HCT116 (cell line): ENCODE measurements at regions not wholly inside any gene's neighbourhood (a gene's known extent, or its start where the extent isn't known, plus 50 kb on each side); places are given as distances from the start of the nearest gene placed in this dataset.
A peak's percentile ranks its signal among the peaks of the same experiment; 100 is the strongest.

Experiments used
- ATAC-seq: fragments of 200-7000 bp; cut with Tn5 transposase; 2 replicates; pipeline ENCODE4 v1.9.1; 2020; ENCODE audit warnings: mild to moderate bottlenecking, moderate library complexity
- BruUV-seq: library from RNA; stranded (reverse); fragments of 400-500 nt; replicated peaks from 2 replicates; lab custom pipeline; 2021; lab: Mats Ljungman, UMichigan
- CTCF ChIA-PET: fragments of 300-600 bp; sonication (Branson Sonifier 250); formaldehyde crosslinking; loops from one replicate; lab custom pipeline; 2021; ENCODE audit warnings: antibody characterized with exemption; lab: Charles Lee
- POLR2A ChIA-PET: fragments of 300-600, 350-600 bp; sonication (Branson Sonifier 250); formaldehyde crosslinking; loops from one replicate; lab custom pipeline; 2021; ENCODE audit warnings: antibody characterized with exemption; lab: Charles Lee
- RAD21 ChIA-PET, 2 experiments: fragments of 300-600 bp; sonication (Branson Sonifier 250); formaldehyde crosslinking; loops; one replicate each; lab custom pipeline; 2023; ENCODE audit warnings: low total read pairs in 2 of 2; ENCODE audit not compliant: uncharacterized antibody in 2 of 2, unreplicated experiment in 2 of 2, low non-redundant PET in 1 of 2; lab: Charles Lee
- DNase-seq: peaks from one replicate; pipeline ENCODE4 v3.0.0-alpha.2; 2010; ENCODE audit warnings: low read depth, low spot score
- H2AFZ ChIP-seq: fragments of 200-600 bp; shearing (Covaris generic), sonication (generic); 2 replicates; pipeline ENCODE4 v1.6.1; 2017; ENCODE audit warnings: low read depth, mixed run types, mixed read lengths, antibody characterized with exemption, low read length; ENCODE audit not compliant: poor library complexity, severe bottlenecking
- H3K27ac ChIP-seq: 2 replicates; pipeline ENCODE4 v1.5.1; 2012; ENCODE audit warnings: low read depth, low read length
- H3K27me3 ChIP-seq: fragments of 200-600 bp; sonication (generic); 2 replicates; pipeline ENCODE4 v1.6.1; 2016; ENCODE audit warnings: mixed run types, low read length, mixed read lengths; ENCODE audit not compliant: insufficient read depth
- H3K36me3 ChIP-seq, 2 experiments: fragments of 200-500 bp in 1 of 2; fragments of 200-600 bp in 1 of 2; sonication (Bioruptor generic) in 1 of 2; sonication (generic) in 1 of 2; 2 replicates each; pipeline versions ENCODE4 v1.5.1 to v1.6.1; 2014 to 2016; ENCODE audit warnings: low read length in 2 of 2, inconsistent platforms in 1 of 2, mixed read lengths in 1 of 2, mixed run types in 1 of 2; ENCODE audit not compliant: insufficient read depth in 2 of 2, control insufficient read depth in 1 of 2
- H3K4me1 ChIP-seq, 2 experiments: fragments of 200-600 bp in 1 of 2; sonication (generic) in 1 of 2; 2 replicates each; pipeline versions ENCODE4 v1.5.1 to v1.6.1; 2012 to 2017; ENCODE audit warnings: low read length in 2 of 2, inconsistent platforms in 1 of 2, mild to moderate bottlenecking in 1 of 2, mixed read lengths in 1 of 2, mixed run types in 1 of 2, moderate library complexity in 1 of 2; ENCODE audit not compliant: insufficient read depth in 2 of 2, control insufficient read depth in 1 of 2
- H3K4me2 ChIP-seq: fragments of 200-600 bp; sonication (generic); 2 replicates; pipeline ENCODE4 v1.6.1; 2017; ENCODE audit warnings: mixed run types, low read length, mixed read lengths
- H3K4me3 ChIP-seq, 2 experiments: fragments of 200-600 bp in 1 of 2; sonication (generic) in 1 of 2; replicated peaks in 1 of 2; 2 replicates each; pipeline ENCODE4 v1.5.1; 2011 to 2016; ENCODE audit warnings: low read length in 2 of 2, control low read depth in 1 of 2, low read depth in 1 of 2, mild to moderate bottlenecking in 1 of 2, mixed read lengths in 1 of 2, mixed run types in 1 of 2
- H3K79me2 ChIP-seq: fragments of 200-600 bp; sonication (generic); 2 replicates; pipeline ENCODE4 v1.6.1; 2017; ENCODE audit warnings: mild to moderate bottlenecking, mixed run types, low read length, moderate library complexity, mixed read lengths; ENCODE audit not compliant: insufficient read depth
- H3K9ac ChIP-seq: fragments of 200-600 bp; sonication (generic); 2 replicates; pipeline ENCODE4 v1.6.1; 2016; ENCODE audit warnings: low read length, mixed read lengths
- H3K9me2 ChIP-seq: fragments of 200-600 bp; sonication (generic), shearing (Covaris generic); 2 replicates; pipeline ENCODE4 v1.6.1; 2017; ENCODE audit warnings: mixed run types, mild to moderate bottlenecking, moderate library complexity; ENCODE audit not compliant: insufficient read depth
- H3K9me3 ChIP-seq, 2 experiments: fragments of 200-500 bp in 1 of 2; fragments of 200-600 bp in 1 of 2; sonication (Bioruptor generic) in 1 of 2; sonication (generic) in 1 of 2; 2 replicates each; pipeline ENCODE4 v1.6.1; 2014 to 2017; ENCODE audit warnings: low read length in 2 of 2, mixed read lengths in 2 of 2, inconsistent platforms in 1 of 2, low read depth in 1 of 2, mild to moderate bottlenecking in 1 of 2, mixed run types in 1 of 2, moderate library complexity in 1 of 2; ENCODE audit not compliant: control insufficient read depth in 1 of 2, insufficient read depth in 1 of 2
- H4K20me1 ChIP-seq: fragments of 200-600 bp; sonication (generic), shearing (Covaris generic); 2 replicates; pipeline ENCODE4 v1.6.1; 2017; ENCODE audit warnings: mixed run types, mild to moderate bottlenecking, moderate library complexity; ENCODE audit not compliant: insufficient read depth
- EZH2phosphoT487 ChIP-seq: fragments of 200-600 bp; IDR thresholded peaks from 2 replicates; pipeline ENCODE4 v1.6.1; 2018; ENCODE audit warnings: antibody characterized with exemption, borderline replicate concordance
- FOSL1 ChIP-seq: IDR thresholded peaks from 2 replicates; pipeline ENCODE4 v1.6.1; 2012; ENCODE audit warnings: low read depth
- JUND ChIP-seq: IDR thresholded peaks from 2 replicates; pipeline ENCODE4 v1.6.1; 2012
- RAD21 ChIP-seq: IDR thresholded peaks from 2 replicates; pipeline ENCODE4 v1.6.1; 2012; ENCODE audit warnings: low read depth, mild to moderate bottlenecking
- ZFX ChIP-seq: fragments of 450-650 bp; IDR thresholded peaks from 2 replicates; pipeline ENCODE4 v1.6.1; 2017
- intact Hi-C: fragments of 100-400 bp; cut with micrococcal nuclease; formaldehyde crosslinking; loops from 2 replicates; pipeline ENCODE4 v1.10.0; 2022
- TF ChIP-seq, protein P1 (sequence below): IDR thresholded peaks from 2 replicates; pipeline ENCODE4 v1.6.1; 2011; ENCODE audit warnings: mild to moderate bottlenecking, low read length, moderate library complexity; ENCODE audit not compliant: insufficient replicate concordance; ENCODE audit errors: extremely low read depth
- TF ChIP-seq, protein P2 (sequence below): IDR thresholded peaks from 2 replicates; pipeline ENCODE4 v1.6.1; 2012
- TF ChIP-seq, protein P3 (sequence below), 3 experiments: fragments of 200-600 bp in 1 of 3; sonication (generic) in 1 of 3; IDR thresholded peaks in 2 of 3; conservative IDR thresholded peaks in 1 of 3; 2 replicates each; pipeline ENCODE4 v1.5.1; 2012 to 2017; ENCODE audit warnings: low read depth in 2 of 3, low read length in 2 of 3, antibody characterized with exemption in 1 of 3, borderline replicate concordance in 1 of 3, control low read depth in 1 of 3, mild to moderate bottlenecking in 1 of 3, mixed read lengths in 1 of 3, mixed run types in 1 of 3, moderate library complexity in 1 of 3; ENCODE audit not compliant: insufficient read depth in 1 of 3

DNA sequence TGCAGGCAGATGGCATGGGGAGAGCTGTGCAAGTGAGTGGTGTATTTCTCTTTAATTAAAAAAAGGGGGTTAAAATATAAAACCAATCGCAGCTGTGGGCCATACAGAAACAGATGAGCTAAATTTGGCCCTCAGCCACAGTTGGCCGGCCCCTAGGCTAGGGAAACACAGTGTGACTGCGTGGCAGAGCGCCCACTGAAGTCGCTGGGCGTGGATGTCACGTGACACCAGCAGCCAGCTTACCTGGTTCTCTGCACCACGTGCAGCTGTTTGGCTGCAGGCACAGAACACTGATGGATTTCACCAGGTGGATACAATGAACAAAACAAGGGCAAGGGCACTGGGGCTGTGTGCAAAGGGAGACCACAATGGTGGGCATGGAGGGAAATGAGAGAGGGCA is 119.3 kb upstream of the ZNF746 start (continued):
- TF ChIP-seq, protein P1, sequence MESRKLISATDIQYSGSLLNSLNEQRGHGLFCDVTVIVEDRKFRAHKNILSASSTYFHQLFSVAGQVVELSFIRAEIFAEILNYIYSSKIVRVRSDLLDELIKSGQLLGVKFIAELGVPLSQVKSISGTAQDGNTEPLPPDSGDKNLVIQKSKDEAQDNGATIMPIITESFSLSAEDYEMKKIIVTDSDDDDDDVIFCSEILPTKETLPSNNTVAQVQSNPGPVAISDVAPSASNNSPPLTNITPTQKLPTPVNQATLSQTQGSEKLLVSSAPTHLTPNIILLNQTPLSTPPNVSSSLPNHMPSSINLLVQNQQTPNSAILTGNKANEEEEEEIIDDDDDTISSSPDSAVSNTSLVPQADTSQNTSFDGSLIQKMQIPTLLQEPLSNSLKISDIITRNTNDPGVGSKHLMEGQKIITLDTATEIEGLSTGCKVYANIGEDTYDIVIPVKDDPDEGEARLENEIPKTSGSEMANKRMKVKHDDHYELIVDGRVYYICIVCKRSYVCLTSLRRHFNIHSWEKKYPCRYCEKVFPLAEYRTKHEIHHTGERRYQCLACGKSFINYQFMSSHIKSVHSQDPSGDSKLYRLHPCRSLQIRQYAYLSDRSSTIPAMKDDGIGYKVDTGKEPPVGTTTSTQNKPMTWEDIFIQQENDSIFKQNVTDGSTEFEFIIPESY = no peak
- no peak for TF ChIP-seq JUND
- TF ChIP-seq RAD21 = no peak
- TF ChIP-seq FOSL1 = no peak
- TF ChIP-seq EZH2phosphoT487 = no peak
- TF ChIP-seq ZFX = no peak
- TF ChIP-seq, all 23 proteins: peak for 0

DNA sequence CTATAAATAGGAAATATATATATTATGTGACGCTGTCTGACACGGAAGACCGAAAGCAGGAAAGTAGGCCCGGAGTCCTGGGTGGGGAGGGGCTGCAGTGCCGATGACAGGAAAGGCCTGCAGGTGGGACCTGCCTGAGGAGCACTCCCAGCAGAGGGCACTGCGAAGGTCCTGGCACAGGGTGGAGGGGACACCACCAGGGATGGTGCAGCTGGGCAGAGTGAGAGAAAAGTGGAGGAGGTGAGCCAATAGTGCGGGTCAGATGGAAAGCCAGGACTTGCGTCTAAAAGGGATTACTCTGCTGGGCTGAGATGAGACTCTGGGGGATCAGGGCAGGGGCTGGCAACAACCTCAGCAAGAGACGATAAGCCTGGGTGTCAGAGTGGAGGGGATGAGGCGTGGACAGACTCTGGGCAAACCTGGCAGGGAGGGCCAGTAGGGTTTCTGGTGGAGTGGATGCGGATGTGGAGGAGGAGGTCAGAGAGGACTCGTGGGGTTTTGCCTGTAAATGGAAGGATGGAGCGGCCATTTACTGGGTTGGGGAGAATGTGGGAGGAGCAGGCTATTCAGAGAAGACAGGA is 118.2 kb upstream of the ZNF746 start:
- no TSS peak for BruUV-seq
- DNase-seq (no peak), ATAC-seq (peak; percentile 75)
- intact Hi-C loops = no loop called here
- no peaks in the 10 kb centered on the region for H3K4me1 ChIP-seq
- no peaks in the 10 kb centered on the region for H3K79me2 ChIP-seq
- H3K27me3 ChIP-seq = no peaks in the 10 kb centered on the region
- CTCF ChIA-PET = no interaction called here
- TF ChIP-seq, protein P2, sequence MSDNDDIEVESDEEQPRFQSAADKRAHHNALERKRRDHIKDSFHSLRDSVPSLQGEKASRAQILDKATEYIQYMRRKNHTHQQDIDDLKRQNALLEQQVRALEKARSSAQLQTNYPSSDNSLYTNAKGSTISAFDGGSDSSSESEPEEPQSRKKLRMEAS = no peak
- TF ChIP-seq, protein P3, sequence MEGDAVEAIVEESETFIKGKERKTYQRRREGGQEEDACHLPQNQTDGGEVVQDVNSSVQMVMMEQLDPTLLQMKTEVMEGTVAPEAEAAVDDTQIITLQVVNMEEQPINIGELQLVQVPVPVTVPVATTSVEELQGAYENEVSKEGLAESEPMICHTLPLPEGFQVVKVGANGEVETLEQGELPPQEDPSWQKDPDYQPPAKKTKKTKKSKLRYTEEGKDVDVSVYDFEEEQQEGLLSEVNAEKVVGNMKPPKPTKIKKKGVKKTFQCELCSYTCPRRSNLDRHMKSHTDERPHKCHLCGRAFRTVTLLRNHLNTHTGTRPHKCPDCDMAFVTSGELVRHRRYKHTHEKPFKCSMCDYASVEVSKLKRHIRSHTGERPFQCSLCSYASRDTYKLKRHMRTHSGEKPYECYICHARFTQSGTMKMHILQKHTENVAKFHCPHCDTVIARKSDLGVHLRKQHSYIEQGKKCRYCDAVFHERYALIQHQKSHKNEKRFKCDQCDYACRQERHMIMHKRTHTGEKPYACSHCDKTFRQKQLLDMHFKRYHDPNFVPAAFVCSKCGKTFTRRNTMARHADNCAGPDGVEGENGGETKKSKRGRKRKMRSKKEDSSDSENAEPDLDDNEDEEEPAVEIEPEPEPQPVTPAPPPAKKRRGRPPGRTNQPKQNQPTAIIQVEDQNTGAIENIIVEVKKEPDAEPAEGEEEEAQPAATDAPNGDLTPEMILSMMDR (IDR thresholded peaks at IDR 0.05 in 2 of 3, conservative IDR thresholded peaks at IDR 0.05 in 1 of 3; ENCODE audit: borderline replicate concordance in 1 of 3, insufficient read depth in 1 of 3, low read depth in 2 of 3, low read length in 2 of 3) = peak in 1 of 3 experiments; percentile 10; a peak in 1 of 6 replicates
- no peak overlapping the region for H3K27ac ChIP-seq
- no peaks in the 10 kb centered on the region for H3K9me2 ChIP-seq
- H3K9me3 ChIP-seq = no peaks in the 10 kb centered on the region
- RAD21 ChIA-PET = no interaction called here
- no peak overlapping the region for H3K4me2 ChIP-seq
- H3K36me3 ChIP-seq = peaks cover 43 to 45% of the 10 kb centered on the region in 2 experiments
- no peak overlapping the region for H2AFZ ChIP-seq
- H4K20me1 ChIP-seq = no peaks in the 10 kb centered on the region
- POLR2A ChIA-PET = no interaction called here
- no peak overlapping the region for H3K9ac ChIP-seq
- no peak overlapping the region for H3K4me3 ChIP-seq
